ENCODE measurements at regions not wholly inside any gene's neighbourhood (a gene's known extent, or its start where the extent isn't known, plus 50 kb on each side); places are given as distances from the start of the nearest gene placed in this dataset.

DNA sequence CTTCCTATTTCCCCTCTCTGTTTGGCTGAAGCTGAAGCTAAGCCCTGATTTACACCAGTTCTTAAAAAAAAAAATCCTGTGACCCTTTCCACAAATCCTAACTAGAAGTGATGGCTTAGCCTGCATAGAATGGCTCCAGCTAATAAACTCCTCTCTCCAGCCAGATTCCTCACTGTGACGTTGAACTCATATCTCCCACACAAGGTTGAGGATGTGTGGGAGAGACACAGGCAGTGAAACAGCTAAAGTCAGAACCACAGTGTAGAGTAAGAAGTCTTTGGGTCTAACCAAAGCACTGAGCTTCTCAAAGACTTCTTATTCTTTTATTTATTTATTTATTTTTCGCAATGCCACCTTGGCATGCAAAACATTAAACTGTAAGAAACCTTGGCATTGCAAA lies 268.3 kb downstream of the SNX13 start:
- TF ChIP-seq, protein P1, sequence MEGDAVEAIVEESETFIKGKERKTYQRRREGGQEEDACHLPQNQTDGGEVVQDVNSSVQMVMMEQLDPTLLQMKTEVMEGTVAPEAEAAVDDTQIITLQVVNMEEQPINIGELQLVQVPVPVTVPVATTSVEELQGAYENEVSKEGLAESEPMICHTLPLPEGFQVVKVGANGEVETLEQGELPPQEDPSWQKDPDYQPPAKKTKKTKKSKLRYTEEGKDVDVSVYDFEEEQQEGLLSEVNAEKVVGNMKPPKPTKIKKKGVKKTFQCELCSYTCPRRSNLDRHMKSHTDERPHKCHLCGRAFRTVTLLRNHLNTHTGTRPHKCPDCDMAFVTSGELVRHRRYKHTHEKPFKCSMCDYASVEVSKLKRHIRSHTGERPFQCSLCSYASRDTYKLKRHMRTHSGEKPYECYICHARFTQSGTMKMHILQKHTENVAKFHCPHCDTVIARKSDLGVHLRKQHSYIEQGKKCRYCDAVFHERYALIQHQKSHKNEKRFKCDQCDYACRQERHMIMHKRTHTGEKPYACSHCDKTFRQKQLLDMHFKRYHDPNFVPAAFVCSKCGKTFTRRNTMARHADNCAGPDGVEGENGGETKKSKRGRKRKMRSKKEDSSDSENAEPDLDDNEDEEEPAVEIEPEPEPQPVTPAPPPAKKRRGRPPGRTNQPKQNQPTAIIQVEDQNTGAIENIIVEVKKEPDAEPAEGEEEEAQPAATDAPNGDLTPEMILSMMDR (IDR thresholded peaks at IDR 0.05): no peak
- TF ChIP-seq POLR2A (IDR thresholded peaks at IDR 0.05): no peak
